ENCODE measurements at regions not wholly inside any gene's neighbourhood (a gene's known extent, or its start where the extent isn't known, plus 50 kb on each side); places are given as distances from the start of the nearest gene placed in this dataset.

DNA sequence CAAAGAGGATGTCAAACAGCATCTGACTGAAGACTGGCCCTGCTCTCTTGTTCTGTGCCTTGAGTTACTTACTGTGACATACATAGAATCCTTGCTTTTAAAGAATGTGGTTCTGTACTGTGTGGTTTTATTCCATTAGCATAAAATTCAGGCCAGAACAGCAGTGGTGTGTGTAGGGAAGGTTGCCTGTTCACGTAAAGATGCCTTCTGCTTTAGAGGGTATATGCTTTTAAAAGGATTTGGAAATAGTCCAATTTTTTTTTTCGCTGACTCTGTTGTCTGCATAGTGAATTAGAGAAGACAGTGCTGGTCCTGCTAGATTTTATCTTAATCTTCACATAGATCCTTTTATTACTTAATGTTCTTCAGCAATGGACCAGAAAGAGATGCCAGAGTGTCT lies 470.8 kb upstream of the SEMA3A start:
- no peak for TF ChIP-seq POLR2A (IDR thresholded peaks at IDR 0.05)
- TF ChIP-seq, protein P1, sequence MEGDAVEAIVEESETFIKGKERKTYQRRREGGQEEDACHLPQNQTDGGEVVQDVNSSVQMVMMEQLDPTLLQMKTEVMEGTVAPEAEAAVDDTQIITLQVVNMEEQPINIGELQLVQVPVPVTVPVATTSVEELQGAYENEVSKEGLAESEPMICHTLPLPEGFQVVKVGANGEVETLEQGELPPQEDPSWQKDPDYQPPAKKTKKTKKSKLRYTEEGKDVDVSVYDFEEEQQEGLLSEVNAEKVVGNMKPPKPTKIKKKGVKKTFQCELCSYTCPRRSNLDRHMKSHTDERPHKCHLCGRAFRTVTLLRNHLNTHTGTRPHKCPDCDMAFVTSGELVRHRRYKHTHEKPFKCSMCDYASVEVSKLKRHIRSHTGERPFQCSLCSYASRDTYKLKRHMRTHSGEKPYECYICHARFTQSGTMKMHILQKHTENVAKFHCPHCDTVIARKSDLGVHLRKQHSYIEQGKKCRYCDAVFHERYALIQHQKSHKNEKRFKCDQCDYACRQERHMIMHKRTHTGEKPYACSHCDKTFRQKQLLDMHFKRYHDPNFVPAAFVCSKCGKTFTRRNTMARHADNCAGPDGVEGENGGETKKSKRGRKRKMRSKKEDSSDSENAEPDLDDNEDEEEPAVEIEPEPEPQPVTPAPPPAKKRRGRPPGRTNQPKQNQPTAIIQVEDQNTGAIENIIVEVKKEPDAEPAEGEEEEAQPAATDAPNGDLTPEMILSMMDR (IDR thresholded peaks at IDR 0.05), result no peak
